ENCODE measurements at regions not wholly inside any gene's neighbourhood (a gene's known extent, or its start where the extent isn't known, plus 50 kb on each side); places are given as distances from the start of the nearest gene placed in this dataset.

GRCh38 chr4:108337923-108338322 lies 169.2 kb upstream of the LEF1 start:
- no peak for TF ChIP-seq CTCF (IDR thresholded peaks at IDR 0.05; ENCODE audit: low read depth, low read length, missing control alignments)
- DNase-seq (ENCODE audit: extremely low read depth, low read depth): no peak
- H3K4me3 ChIP-seq (replicated peaks; ENCODE audit: low read depth, low read length): no peak overlapping the region

GRCh38 chr4:108336076-108336475 lies 167.3 kb upstream of the LEF1 start:
- DNase-seq (ENCODE audit: extremely low read depth, low read depth): no peak
- TF ChIP-seq CTCF (IDR thresholded peaks at IDR 0.05; ENCODE audit: low read depth, low read length, missing control alignments): no peak
- no peak overlapping the region for H3K4me3 ChIP-seq (replicated peaks; ENCODE audit: low read depth, low read length)

GRCh38 chr4:108335081-108335480 lies 166.3 kb upstream of the LEF1 start:
- DNase-seq (ENCODE audit: extremely low read depth, low read depth): no peak
- TF ChIP-seq CTCF (IDR thresholded peaks at IDR 0.05; ENCODE audit: low read depth, low read length, missing control alignments): no peak
- no peak overlapping the region for H3K4me3 ChIP-seq (replicated peaks; ENCODE audit: low read depth, low read length)

GRCh38 chr4:108334031-108334430 lies 165.3 kb upstream of the LEF1 start:
- no peak overlapping the region for H3K4me3 ChIP-seq (replicated peaks; ENCODE audit: low read depth, low read length)
- TF ChIP-seq CTCF (IDR thresholded peaks at IDR 0.05; ENCODE audit: low read depth, low read length, missing control alignments): no peak
- DNase-seq (ENCODE audit: extremely low read depth, low read depth): no peak

- DNase-seq (ENCODE audit: extremely low read depth, low read depth): no peak
- H3K4me3 ChIP-seq (replicated peaks; ENCODE audit: low read depth, low read length): no peak overlapping the region
- TF ChIP-seq CTCF (IDR thresholded peaks at IDR 0.05; ENCODE audit: low read depth, low read length, missing control alignments): no peak
Observed at GRCh38 chr4:108333353-108333942, 164.7 kb upstream of the LEF1 start.

- no peak for TF ChIP-seq CTCF (IDR thresholded peaks at IDR 0.05; ENCODE audit: low read depth, low read length, missing control alignments)
- no peak for DNase-seq (ENCODE audit: extremely low read depth, low read depth)
- no peak overlapping the region for H3K4me3 ChIP-seq (replicated peaks; ENCODE audit: low read depth, low read length)
Observed at GRCh38 chr4:108331905-108332632, 163.3 kb upstream of the LEF1 start.
